VCaP (cell line): ENCODE measurements at regions not wholly inside any gene's neighbourhood (a gene's known extent, or its start where the extent isn't known, plus 50 kb on each side); places are given as distances from the start of the nearest gene placed in this dataset.

Experiments used
- H3K27ac ChIP-seq: fragments of 450-650 bp; 2 replicates; pipeline ENCODE4 v1.5.1; 2017
- CTCF ChIP-seq: fragments of 450-650 bp; conservative IDR thresholded peaks from 2 replicates; pipeline ENCODE4 v1.5.1; 2017; ENCODE audit warnings: mild to moderate bottlenecking, moderate library complexity

GRCh38 chr2:57567245-57567644, 479.4 kb upstream of the VRK2 start:
- no peak overlapping the region for H3K27ac ChIP-seq
- TF ChIP-seq CTCF = no peak

GRCh38 chr2:57569396-57569795, 477.2 kb upstream of the VRK2 start:
- H3K27ac ChIP-seq = no peak overlapping the region
- no peak for TF ChIP-seq CTCF

- no peak overlapping the region for H3K27ac ChIP-seq
- TF ChIP-seq CTCF = no peak
Measured at GRCh38 chr2:57570961-57571360, 475.6 kb upstream of the VRK2 start.

GRCh38 chr2:57575700-57576268, 470.8 kb upstream of the VRK2 start:
- H3K27ac ChIP-seq = no peak overlapping the region
- TF ChIP-seq CTCF = no peak

- TF ChIP-seq CTCF = no peak
Measured at GRCh38 chr2:57576983-57577382, 469.6 kb upstream of the VRK2 start.

GRCh38 chr2:57597940-57598339, 448.7 kb upstream of the VRK2 start:
- no peak overlapping the region for H3K27ac ChIP-seq
- TF ChIP-seq CTCF = no peak; the same call in 1 of the 2 replicates

More at GRCh38 chr2:57576983-57577382, 469.6 kb upstream of the VRK2 start:
- no peak overlapping the region for H3K27ac ChIP-seq

GRCh38 chr2:57598551-57598950, 448.1 kb upstream of the VRK2 start:
- no peak overlapping the region for H3K27ac ChIP-seq
- TF ChIP-seq CTCF = no peak

GRCh38 chr2:57602733-57603132, 443.9 kb upstream of the VRK2 start:
- H3K27ac ChIP-seq = no peak overlapping the region
- TF ChIP-seq CTCF = no peak
